Gastrocnemius medialis (tissue), 4 donors: ENCODE measurements at regions not wholly inside any gene's neighbourhood (a gene's known extent, or its start where the extent isn't known, plus 50 kb on each side); places are given as distances from the start of the nearest gene placed in this dataset.

Experiments
- ATAC-seq, 2 donors: fragments of 150-250 bp; one replicate each; pipeline ENCODE4 v1.9.1; 2016
- DNase-seq, 2 donors: peaks; one replicate each; pipeline ENCODE4 v3.0.0-alpha.2; 2019
- H3K27ac ChIP-seq, 4 donors: fragments of 200-600 bp; sonication (generic); 1 replicate in 1 of 4; 2 replicates in 3 of 4; pipeline ENCODE4 v1.5.1; 2016 to 2018; ENCODE audit warnings: mild to moderate bottlenecking in 2 of 4, moderate library complexity in 1 of 4
- H3K27me3 ChIP-seq, 3 donors: fragments of 200-600 bp; sonication (generic) in 2 of 3; 1 replicate in 1 of 3; 2 replicates in 2 of 3; pipeline versions ENCODE4 v1.5.1 to v1.6.0; 2016 to 2019; ENCODE audit warnings: mild to moderate bottlenecking in 1 of 3, moderate library complexity in 1 of 3
- H3K36me3 ChIP-seq, 2 donors: fragments of 200-600 bp; sonication (generic) in 1 of 2; one replicate each; pipeline ENCODE4 v1.5.1; 2017 to 2018
- H3K4me1 ChIP-seq, 2 donors: fragments of 200-600 bp; sonication (generic) in 1 of 2; one replicate each; pipeline ENCODE4 v1.5.1; 2016 to 2017; ENCODE audit warnings: mild to moderate bottlenecking in 2 of 2
- H3K4me3 ChIP-seq, 4 donors: fragments of 200-600 bp; sonication (generic) in 3 of 4; 1 replicate in 1 of 4; 2 replicates in 3 of 4; pipeline ENCODE4 v1.5.1; 2016 to 2019; ENCODE audit warnings: mild to moderate bottlenecking in 2 of 4
- H3K9me3 ChIP-seq, 3 donors: fragments of 200-600 bp; sonication (generic) in 2 of 3; 1 replicate in 1 of 3; 2 replicates in 2 of 3; pipeline ENCODE4 v1.5.1; 2016 to 2019
- CTCF ChIP-seq, 5 experiments: fragments of 450-650 bp in 3 of 5; fragments of 200-600 bp in 2 of 5; sonication (generic) in 2 of 5; IDR thresholded peaks in 4 of 5; conservative IDR thresholded peaks in 1 of 5; 1 replicate in 4 of 5; 2 replicates in 1 of 5; pipeline ENCODE4 v1.5.1; 2016 to 2019; ENCODE audit warnings: antibody characterized with exemption in 5 of 5, mild to moderate bottlenecking in 3 of 5, moderate library complexity in 3 of 5
- POLR2A ChIP-seq, 2 donors: fragments of 450-650 bp; IDR thresholded peaks; one replicate each; pipeline ENCODE4 v1.6.1; 2017; ENCODE audit warnings: antibody characterized with exemption in 2 of 2, mild to moderate bottlenecking in 2 of 2, moderate library complexity in 2 of 2
- in situ Hi-C, 4 donors: fragments of 200-750 bp; cut with MboI; loops; one replicate each; pipeline versions ENCODE4 v1.15.0 to v1.8.0; 2017; ENCODE audit warnings: low sequenced_read_pairs in 4 of 4
- intact Hi-C: fragments of 100-400 bp; cut with DNase I; formaldehyde crosslinking; loops from one replicate; pipeline ENCODE4 v1.15.1; 2023; ENCODE audit warnings: low total_unique reads

GRCh38 chr9:4375424-4376200 lies 75.7 kb upstream of the GLIS3 start:
- peak in 3 of 5 experiments; percentile 14 to 24 (median 20) for TF ChIP-seq CTCF (IDR thresholded peaks at IDR 0.05 in 4 of 5, conservative IDR thresholded peaks at IDR 0.05 in 1 of 5)
- no peak for TF ChIP-seq POLR2A (IDR thresholded peaks at IDR 0.05)
- ATAC-seq = no peak

DNA sequence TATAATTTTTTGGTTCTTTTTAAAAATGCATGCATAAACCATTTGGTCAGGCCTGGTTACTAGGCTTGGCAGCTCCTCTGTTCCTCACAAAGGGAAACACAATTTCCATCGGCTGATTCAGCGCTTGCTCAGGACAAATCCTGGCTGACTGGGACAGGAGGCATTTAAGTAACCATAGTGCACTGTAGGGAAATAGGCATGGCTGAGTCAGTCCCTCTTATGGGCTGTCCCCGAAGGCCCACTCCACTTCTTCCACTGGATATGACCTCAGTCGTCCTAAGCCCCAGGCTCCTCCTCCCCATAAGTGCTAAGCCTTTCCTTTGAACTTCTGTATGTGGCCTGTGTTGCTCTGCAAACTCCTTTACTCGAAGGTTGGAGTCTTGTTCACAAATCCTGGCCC lies 71.2 kb upstream of the GLIS3 start:
- no peak for TF ChIP-seq POLR2A (IDR thresholded peaks at IDR 0.05)
- TF ChIP-seq CTCF (IDR thresholded peaks at IDR 0.05 in 4 of 5, conservative IDR thresholded peaks at IDR 0.05 in 1 of 5) = no peak
- Histone ChIP-seq H3K4me3 (no peak overlapping the region), H3K9me3 (no peaks in the 10 kb centered on the region), H3K36me3 (no peaks in the 10 kb centered on the region), H3K27me3 (no peaks in the 10 kb centered on the region), H3K27ac (no peak overlapping the region), H3K4me1 (no peaks in the 10 kb centered on the region)
- DNase-seq = no peak
- intact Hi-C loops (loop anchor here (10.0 kb wide), 1 partner anchor 636 kb away; no protein-coding TSS in a partner anchor), in situ Hi-C loops (loop anchor here in 1 of 4 donors (25.0 kb wide), 1 partner anchor 1509 kb away; no protein-coding TSS in a partner anchor)
- ATAC-seq = no peak

More at GRCh38 chr9:4375424-4376200, 75.7 kb upstream of the GLIS3 start:
- intact Hi-C loops = loop anchor here (10.0 kb wide), 1 partner anchor 641 kb away; no protein-coding TSS in a partner anchor
- DNase-seq = no peak
- Histone ChIP-seq H3K27me3 (no peaks in the 10 kb centered on the region), H3K27ac (no peak overlapping the region), H3K4me1 (no peaks in the 10 kb centered on the region), H3K9me3 (no peaks in the 10 kb centered on the region), H3K36me3 (no peaks in the 10 kb centered on the region), H3K4me3 (no peak overlapping the region)
- in situ Hi-C loops = loop anchor here in 1 of 4 donors (25.0 kb wide), 1 partner anchor 262 kb away; no protein-coding TSS in a partner anchor

- intact Hi-C loops (loop anchor here (10.0 kb wide), 1 partner anchor 636 kb away; no protein-coding TSS in a partner anchor), in situ Hi-C loops (loop anchor here in 1 of 4 donors (25.0 kb wide), 1 partner anchor 1508 kb away; no protein-coding TSS in a partner anchor)
- H3K9me3 ChIP-seq = no peaks in the 10 kb centered on the region
- H3K27me3 ChIP-seq = no peaks in the 10 kb centered on the region
- no peak overlapping the region for H3K27ac ChIP-seq
- no peaks in the 10 kb centered on the region for H3K4me1 ChIP-seq
- no peaks in the 10 kb centered on the region for H3K36me3 ChIP-seq
- H3K4me3 ChIP-seq = no peak overlapping the region
- no peak for TF ChIP-seq CTCF (IDR thresholded peaks at IDR 0.05 in 4 of 5, conservative IDR thresholded peaks at IDR 0.05 in 1 of 5)
- TF ChIP-seq POLR2A (IDR thresholded peaks at IDR 0.05) = no peak
- no peak for ATAC-seq
- DNase-seq = no peak
Measured at GRCh38 chr9:4370501-4370900, 70.6 kb upstream of the GLIS3 start.

DNA sequence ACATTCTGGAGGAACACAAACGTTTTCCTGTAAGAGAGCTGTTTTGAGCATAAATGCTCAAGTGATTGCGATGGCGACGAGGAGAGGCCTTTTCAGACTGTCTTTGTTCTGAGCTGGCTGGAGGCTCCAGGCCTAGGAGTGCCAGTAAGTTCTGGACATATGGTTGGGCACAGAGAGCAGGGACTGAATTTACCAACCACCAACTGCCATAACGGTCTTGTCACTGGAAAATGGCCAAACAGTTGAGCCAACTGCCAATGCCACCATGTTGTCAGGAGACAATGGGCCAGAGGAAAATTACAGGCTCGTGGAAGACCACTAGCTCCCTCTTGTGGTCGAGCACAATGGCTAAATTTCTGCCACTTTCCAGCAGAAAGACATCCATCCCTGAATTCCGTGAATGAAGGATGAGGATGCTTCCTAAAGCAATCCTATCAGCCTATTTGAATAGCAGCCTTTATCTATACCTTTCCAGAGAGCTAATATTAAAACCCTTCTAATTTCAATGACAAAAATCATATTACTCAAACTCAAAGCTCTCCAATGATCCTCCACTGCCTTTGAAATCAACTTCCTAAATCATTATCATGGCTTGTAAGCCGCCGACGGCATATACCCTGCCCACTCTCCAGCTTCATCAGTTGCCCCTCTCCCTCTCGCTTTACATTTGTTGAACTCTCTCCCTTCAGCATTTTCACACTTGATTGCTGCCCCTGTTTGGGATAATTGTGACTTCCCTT lies 66.9 kb upstream of the GLIS3 start:
- DNase-seq (peak in 1 of 2 donors; percentile 14), ATAC-seq (peak in 1 of 2 donors; percentile 41)
- H3K4me3 ChIP-seq = no peak overlapping the region
- no peaks in the 10 kb centered on the region for H3K4me1 ChIP-seq
- in situ Hi-C loops = loop anchor here in 1 of 4 donors (25.0 kb wide), 1 partner anchor 1504 kb away; no protein-coding TSS in a partner anchor
- H3K27me3 ChIP-seq = no peaks in the 10 kb centered on the region
- no peaks in the 10 kb centered on the region for H3K9me3 ChIP-seq
- no peak overlapping the region for H3K27ac ChIP-seq
- intact Hi-C loops = loop anchor here (2.0 kb wide), 1 partner anchor 52 kb away; no protein-coding TSS in a partner anchor
- peak; percentile 9 to 63 (median 56) for TF ChIP-seq CTCF (IDR thresholded peaks at IDR 0.05 in 4 of 5, conservative IDR thresholded peaks at IDR 0.05 in 1 of 5)
- no peak for TF ChIP-seq POLR2A (IDR thresholded peaks at IDR 0.05)
- H3K36me3 ChIP-seq = no peaks in the 10 kb centered on the region
